H9 (cell line): ENCODE measurements at regions not wholly inside any gene's neighbourhood (a gene's known extent, or its start where the extent isn't known, plus 50 kb on each side); places are given as distances from the start of the nearest gene placed in this dataset.

Experiments used
- DNase-seq: peaks from one replicate; pipeline ENCODE4 v3.0.0-alpha.2; 2017
- H2AFZ ChIP-seq: one replicate; pipeline ENCODE4 v1.6.1; 2013; ENCODE audit warnings: mild to moderate bottlenecking, low read length, control low read depth, moderate library complexity
- H2AK5ac ChIP-seq: 2 replicates; pipeline ENCODE4 v1.6.1; 2013; ENCODE audit warnings: low read length, control low read depth, mixed read lengths; ENCODE audit not compliant: insufficient read length
- H2BK120ac ChIP-seq: one replicate; pipeline ENCODE4 v1.6.1; 2013; ENCODE audit warnings: low read depth, mild to moderate bottlenecking, low read length, control low read depth, inconsistent platforms; ENCODE audit not compliant: poor library complexity, severe bottlenecking
- H2BK12ac ChIP-seq: 2 replicates; pipeline ENCODE4 v1.6.1; 2013; ENCODE audit warnings: low read length, control low read depth, mixed read lengths, low read depth; ENCODE audit not compliant: insufficient read length
- H2BK15ac ChIP-seq: 2 replicates; pipeline ENCODE4 v1.6.1; 2013; ENCODE audit warnings: low read depth, low read length, control low read depth
- H2BK20ac ChIP-seq: one replicate; pipeline ENCODE4 v1.6.1; 2013; ENCODE audit warnings: low read depth, mild to moderate bottlenecking, low read length, control low read depth, inconsistent platforms; ENCODE audit not compliant: poor library complexity, severe bottlenecking
- H2BK5ac ChIP-seq: 2 replicates; pipeline ENCODE4 v1.6.1; 2013; ENCODE audit warnings: low read length, control low read depth, mixed read lengths; ENCODE audit not compliant: insufficient read length
- H3K14ac ChIP-seq: 2 replicates; pipeline ENCODE4 v1.6.1; 2013; ENCODE audit warnings: low read length, control low read depth; ENCODE audit not compliant: insufficient read depth
- H3K18ac ChIP-seq: 2 replicates; pipeline ENCODE4 v1.6.1; 2013; ENCODE audit warnings: low read depth, mild to moderate bottlenecking, mixed read lengths, low read length, control low read depth; ENCODE audit not compliant: insufficient read length
- H3K23ac ChIP-seq: 2 replicates; pipeline ENCODE4 v1.6.1; 2013; ENCODE audit warnings: low read length, control low read depth, mixed read lengths, low read depth; ENCODE audit not compliant: insufficient read length
- H3K23me2 ChIP-seq: 2 replicates; pipeline ENCODE4 v1.6.1; 2013; ENCODE audit warnings: low read depth, mild to moderate bottlenecking, mixed read lengths, low read length, control low read depth; ENCODE audit not compliant: insufficient read length, poor library complexity, severe bottlenecking
- H3K27ac ChIP-seq: 2 replicates; pipeline ENCODE4 v1.5.1; 2013; ENCODE audit warnings: low read length, control low read depth, mixed read lengths, low read depth; ENCODE audit not compliant: insufficient read length
- H3K27me3 ChIP-seq: 2 replicates; pipeline ENCODE4 v1.6.1; 2013; ENCODE audit warnings: low read length, control low read depth, inconsistent platforms; ENCODE audit not compliant: insufficient read depth
- H3K4ac ChIP-seq: 2 replicates; pipeline ENCODE4 v1.6.1; 2013; ENCODE audit warnings: low read depth, mild to moderate bottlenecking, control low read depth, inconsistent platforms, low read length, moderate library complexity
- H3K4me1 ChIP-seq: 2 replicates; pipeline ENCODE4 v1.6.1; 2013; ENCODE audit warnings: low read length, control low read depth, inconsistent platforms; ENCODE audit not compliant: insufficient read depth
- H3K4me2 ChIP-seq: 2 replicates; pipeline ENCODE4 v1.6.1; 2013; ENCODE audit warnings: low read length, control low read depth, mixed read lengths; ENCODE audit not compliant: insufficient read length, insufficient read depth
- H3K56ac ChIP-seq: 2 replicates; pipeline ENCODE4 v1.6.1; 2013; ENCODE audit warnings: low read depth, mild to moderate bottlenecking, mixed read lengths, low read length, control low read depth; ENCODE audit not compliant: insufficient read length
- H3K79me1 ChIP-seq: 2 replicates; pipeline ENCODE4 v1.6.1; 2013; ENCODE audit warnings: low read depth, mild to moderate bottlenecking, moderate library complexity, low read length, control low read depth, inconsistent platforms; ENCODE audit not compliant: insufficient read depth, poor library complexity, severe bottlenecking
- H3K79me2 ChIP-seq: 2 replicates; pipeline ENCODE4 v1.6.1; 2013; ENCODE audit warnings: low read length, control low read depth, inconsistent platforms; ENCODE audit not compliant: insufficient read depth
- H3K9ac ChIP-seq: 2 replicates; pipeline ENCODE4 v1.6.1; 2013; ENCODE audit warnings: low read length, control low read depth, mixed read lengths; ENCODE audit not compliant: insufficient read length; ENCODE audit errors: extremely low read depth
- H3K9me3 ChIP-seq: one replicate; pipeline ENCODE4 v1.6.1; 2013; ENCODE audit warnings: low read depth, low read length, inconsistent platforms; ENCODE audit not compliant: control insufficient read depth
- H3T11ph ChIP-seq: one replicate; pipeline ENCODE4 v1.6.1; 2013; ENCODE audit warnings: mild to moderate bottlenecking, low read length, control low read depth, inconsistent platforms
- H4K20me1 ChIP-seq: one replicate; pipeline ENCODE4 v1.6.1; 2013; ENCODE audit not compliant: control insufficient read depth, insufficient read length, insufficient read depth
- H4K5ac ChIP-seq: 2 replicates; pipeline ENCODE4 v1.6.1; 2013; ENCODE audit warnings: low read depth, mild to moderate bottlenecking, mixed read lengths, low read length, control low read depth; ENCODE audit not compliant: insufficient read length
- H4K8ac ChIP-seq: replicated peaks from 2 replicates; pipeline ENCODE4 v1.6.1; 2013; ENCODE audit warnings: low read length, control low read depth, mixed read lengths, low read depth; ENCODE audit not compliant: insufficient read length
- H4K91ac ChIP-seq: 2 replicates; pipeline ENCODE4 v1.6.1; 2013; ENCODE audit warnings: low read depth, mild to moderate bottlenecking, moderate library complexity, mixed read lengths, low read length, control low read depth; ENCODE audit not compliant: insufficient read length
- H3K27ac Mint-ChIP-seq, 3 experiments: 2 replicates in 2 of 3; 3 replicates in 1 of 3; pipeline ENCODE4 v1.8.0; 2020 to 2021; ENCODE audit warnings: mixed read lengths in 3 of 3, mild to moderate bottlenecking in 1 of 3, moderate library complexity in 1 of 3
- H3K27me3 Mint-ChIP-seq: 2 replicates; pipeline ENCODE4 v1.8.0; 2021; ENCODE audit warnings: low read depth, mild to moderate bottlenecking, moderate library complexity, mixed read lengths
- H3K36me3 Mint-ChIP-seq, 3 experiments: 2 replicates in 2 of 3; 3 replicates in 1 of 3; pipeline ENCODE4 v1.8.0; 2020 to 2021; ENCODE audit warnings: low read depth in 3 of 3, mixed read lengths in 3 of 3; ENCODE audit not compliant: insufficient read depth in 1 of 3
- H3K4me1 Mint-ChIP-seq, 2 experiments: 2 replicates each; pipeline ENCODE4 v1.8.0; 2020; ENCODE audit warnings: mixed read lengths in 2 of 2
- H3K4me3 Mint-ChIP-seq, 2 experiments: 2 replicates in 1 of 2; 3 replicates in 1 of 2; pipeline ENCODE4 v1.8.0; 2020 to 2021; ENCODE audit warnings: mild to moderate bottlenecking in 2 of 2, mixed read lengths in 2 of 2, moderate library complexity in 1 of 2
- H3K9me3 Mint-ChIP-seq, 2 experiments: 2 replicates in 1 of 2; 3 replicates in 1 of 2; pipeline ENCODE4 v1.8.0; 2020; ENCODE audit warnings: mild to moderate bottlenecking in 2 of 2, mixed read lengths in 2 of 2, moderate library complexity in 1 of 2
- CTCF ChIP-seq: fragments of 200-600 bp; sonication (generic); conservative IDR thresholded peaks from 3 replicates; pipeline ENCODE4 v1.8.0; 2021; ENCODE audit warnings: antibody characterized with exemption, mild to moderate bottlenecking
- WGBS: extraction: QIAGEN DNeasy Blood & Tissue Kit; methylation state at CpG from one replicate; pipeline ENCODE4 v1.1.7; 2013; ENCODE audit warnings: missing lambda C conversion rate, low lambda C conversion rate, mixed read lengths; ENCODE audit not compliant: insufficient read length; ENCODE audit errors: extremely low coverage; 5-methylcytosine and 5-hydroxymethylcytosine counted together

GRCh38 chrX:104445591-104445990 lies 120.4 kb upstream of the IL1RAPL2 start:
- no peak overlapping the region for H3K27ac Mint-ChIP-seq
- Histone ChIP-seq H4K8ac (no peak overlapping the region), H3K14ac (no peak overlapping the region), H4K91ac (no peak overlapping the region), H3K4me1 (no peaks in the 10 kb centered on the region), H3K27me3 (no peaks in the 10 kb centered on the region), H2BK12ac (no peak overlapping the region), H3K4me2 (no peak overlapping the region), H3K27ac (no peak overlapping the region), H3K23me2 (no peaks in the 10 kb centered on the region), H2BK5ac (no peak overlapping the region), H3K9ac (no peak overlapping the region), H2BK120ac (no peak overlapping the region), H4K20me1 (no peaks in the 10 kb centered on the region), H2BK15ac (no peak overlapping the region), H2BK20ac (no peak overlapping the region), H3K4ac (no peak overlapping the region), H3T11ph (no peak overlapping the region), H3K23ac (no peak overlapping the region), H3K56ac (no peak overlapping the region), H3K18ac (no peak overlapping the region), H4K5ac (no peak overlapping the region), H3K79me2 (no peaks in the 10 kb centered on the region), H2AK5ac (no peak overlapping the region), H3K79me1 (no peaks in the 10 kb centered on the region), H2AFZ (no peak overlapping the region), H3K9me3 (no peaks in the 10 kb centered on the region)
- H3K4me1 Mint-ChIP-seq, result no peaks in the 10 kb centered on the region
- WGBS, result no CpG with 5 or more reads among the region's 2 CpGs
- H3K36me3 Mint-ChIP-seq, result no peaks in the 10 kb centered on the region
- peaks cover 0 to 44% of the 10 kb centered on the region in 2 experiments; a peak in 3 of 5 replicates for H3K9me3 Mint-ChIP-seq
- DNase-seq, result no peak
- TF ChIP-seq CTCF, result no peak
- no peaks in the 10 kb centered on the region for H3K27me3 Mint-ChIP-seq
- H3K4me3 Mint-ChIP-seq, result no peak overlapping the region
